Keratinocyte (primary cell): ENCODE measurements at regions not wholly inside any gene's neighbourhood (a gene's known extent, or its start where the extent isn't known, plus 50 kb on each side); places are given as distances from the start of the nearest gene placed in this dataset.

ENCODE experiments used
- CTCF ChIP-seq, 3 experiments: IDR thresholded peaks in 1 of 3; conservative IDR thresholded peaks in 1 of 3; optimal IDR thresholded peaks in 1 of 3; 2 replicates in 2 of 3; 3 replicates in 1 of 3; pipeline versions ENCODE3 to v1.5.1; 2011; ENCODE audit warnings: low read length in 3 of 3, mild to moderate bottlenecking in 3 of 3, moderate library complexity in 2 of 3, control low read depth in 1 of 3, inconsistent platforms in 1 of 3; ENCODE audit not compliant: insufficient read depth in 2 of 3; ENCODE audit errors: extremely low read depth in 1 of 3
- EZH2 ChIP-seq: IDR thresholded peaks from one replicate; pipeline ENCODE4 v1.6.1; 2012; ENCODE audit warnings: inconsistent platforms, mild to moderate bottlenecking, low read length, moderate library complexity

GRCh38 chr6:9710574-9710973, 704.3 kb downstream of the TFAP2A start:
- no peak for TF ChIP-seq CTCF (optimal IDR thresholded peaks at IDR 0.05 in 1 of 3, IDR thresholded peaks at IDR 0.05 in 1 of 3, conservative IDR thresholded peaks at IDR 0.05 in 1 of 3; ENCODE audit: extremely low read depth in 1 of 3, insufficient read depth in 2 of 3, low read length in 3 of 3)
- TF ChIP-seq EZH2 = no peak
